ENCODE measurements at regions not wholly inside any gene's neighbourhood (a gene's known extent, or its start where the extent isn't known, plus 50 kb on each side); places are given as distances from the start of the nearest gene placed in this dataset.

GRCh38 chr5:29240379-29240778 lies 1953.1 kb upstream of the CDH6 start:
- no peak overlapping the region for H3K4me3 ChIP-seq (ENCODE audit: low read depth, low read length)
- peak; percentile 49 for DNase-seq (ENCODE audit: low read depth)
- TF ChIP-seq CTCF (IDR thresholded peaks at IDR 0.05; ENCODE audit: insufficient read depth, low read length) = no peak

GRCh38 chr5:29239606-29240005 lies 1953.9 kb upstream of the CDH6 start:
- TF ChIP-seq CTCF (IDR thresholded peaks at IDR 0.05; ENCODE audit: insufficient read depth, low read length) = no peak
- DNase-seq (ENCODE audit: low read depth) = no peak

DNA sequence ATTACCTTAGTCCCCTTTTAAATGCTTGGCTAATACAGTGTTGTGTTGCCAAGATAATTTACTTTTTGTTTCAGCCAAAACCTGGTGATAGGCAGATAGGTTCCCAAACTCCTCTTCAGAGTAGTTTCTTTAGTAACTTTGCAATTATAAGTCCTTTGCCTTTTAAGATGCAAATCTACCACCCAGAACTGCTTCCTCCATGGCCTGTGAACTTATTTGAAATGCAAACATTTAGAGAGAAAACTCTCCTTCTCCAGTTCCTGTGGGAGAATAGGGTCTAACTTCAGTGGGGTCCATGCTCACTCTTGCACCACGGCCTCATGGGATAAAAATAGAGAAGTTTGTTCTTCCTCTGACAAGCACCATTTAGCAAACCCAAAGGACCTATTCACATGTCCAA lies 1955.4 kb upstream of the CDH6 start:
- no peak for TF ChIP-seq CTCF (IDR thresholded peaks at IDR 0.05; ENCODE audit: insufficient read depth, low read length)
- DNase-seq (ENCODE audit: low read depth) = no peak
- H3K4me3 ChIP-seq (ENCODE audit: low read depth, low read length) = no peak overlapping the region

More at GRCh38 chr5:29239606-29240005, 1953.9 kb upstream of the CDH6 start:
- H3K4me3 ChIP-seq (ENCODE audit: low read depth, low read length) = no peak overlapping the region

GRCh38 chr5:29231154-29231553 lies 1962.3 kb upstream of the CDH6 start:
- no peak for TF ChIP-seq CTCF (IDR thresholded peaks at IDR 0.05; ENCODE audit: insufficient read depth, low read length)
- no peak for DNase-seq (ENCODE audit: low read depth)
- H3K4me3 ChIP-seq (ENCODE audit: low read depth, low read length) = no peak overlapping the region

DNA sequence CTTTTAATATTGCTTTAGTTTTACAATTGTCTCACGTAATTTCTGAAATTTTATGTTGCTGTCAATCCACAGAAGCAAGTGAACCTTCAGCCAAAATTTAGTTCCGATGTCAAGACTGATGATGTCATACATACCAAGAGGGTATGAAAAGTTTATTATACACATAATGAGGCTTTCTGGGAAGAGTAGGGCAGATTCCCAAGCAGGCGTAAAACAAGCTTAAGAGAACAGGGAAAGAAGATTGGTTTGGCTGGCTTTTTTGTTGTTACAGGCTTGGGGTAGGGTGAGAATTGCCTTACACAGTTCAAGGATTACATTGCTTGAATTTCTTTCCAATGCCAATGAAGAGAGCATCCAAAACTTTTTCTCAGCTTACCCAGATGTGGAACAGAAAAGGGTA lies 1962.9 kb upstream of the CDH6 start:
- TF ChIP-seq CTCF (IDR thresholded peaks at IDR 0.05; ENCODE audit: insufficient read depth, low read length) = no peak
- no peak overlapping the region for H3K4me3 ChIP-seq (ENCODE audit: low read depth, low read length)
- DNase-seq (ENCODE audit: low read depth) = peak; percentile 16

DNA sequence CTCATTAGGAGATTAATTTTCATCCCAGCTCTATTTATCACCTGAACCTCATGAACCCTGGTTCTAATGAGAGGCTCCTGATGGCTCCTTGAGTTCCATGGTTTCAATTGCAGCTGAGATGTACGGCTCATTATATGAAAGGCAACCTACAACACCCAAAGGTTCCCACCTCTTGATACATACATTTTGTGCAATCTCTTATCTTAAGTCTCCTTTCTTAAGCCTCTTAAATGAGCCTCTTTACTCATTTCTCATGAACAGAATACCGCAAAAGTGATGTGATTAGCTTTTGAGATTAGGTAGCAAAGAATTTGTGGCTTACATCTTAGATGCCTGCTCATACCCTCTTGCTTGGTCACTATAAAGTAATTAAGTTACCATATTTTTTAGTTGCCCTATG lies 1964.0 kb upstream of the CDH6 start:
- DNase-seq (ENCODE audit: low read depth) = no peak
- no peak overlapping the region for H3K4me3 ChIP-seq (ENCODE audit: low read depth, low read length)
- no peak for TF ChIP-seq CTCF (IDR thresholded peaks at IDR 0.05; ENCODE audit: insufficient read depth, low read length)

GRCh38 chr5:29218138-29218537 lies 1975.3 kb upstream of the CDH6 start:
- no peak for TF ChIP-seq CTCF (IDR thresholded peaks at IDR 0.05; ENCODE audit: insufficient read depth, low read length)
- no peak for DNase-seq (ENCODE audit: low read depth)
- no peak overlapping the region for H3K4me3 ChIP-seq (ENCODE audit: low read depth, low read length)
